Hepatocyte (in vitro differentiated cells): ENCODE measurements at regions not wholly inside any gene's neighbourhood (a gene's known extent, or its start where the extent isn't known, plus 50 kb on each side); places are given as distances from the start of the nearest gene placed in this dataset.

ENCODE experiments used
- DNase-seq: peaks from one replicate; pipeline ENCODE4 v3.0.0-alpha.2; 2016; ENCODE audit warnings: low spot score
- H2AFZ ChIP-seq: fragments of 200-600 bp; sonication (generic); 2 replicates; pipeline ENCODE4 v1.6.0; 2016; ENCODE audit warnings: antibody characterized with exemption, mild to moderate bottlenecking
- H3K27ac ChIP-seq: fragments of 200-600 bp; sonication (generic); 2 replicates; pipeline ENCODE4 v1.5.1; 2016; ENCODE audit warnings: mild to moderate bottlenecking
- H3K27me3 ChIP-seq: fragments of 200-600 bp; sonication (generic); 2 replicates; pipeline ENCODE4 v1.6.1; 2016
- H3K36me3 ChIP-seq: fragments of 200-600 bp; sonication (generic); replicated peaks from 2 replicates; pipeline ENCODE4 v1.5.1; 2016; ENCODE audit warnings: low read depth; ENCODE audit not compliant: insufficient read depth
- H3K4me1 ChIP-seq: fragments of 200-600 bp; sonication (generic); 2 replicates; pipeline ENCODE4 v1.5.1; 2016; ENCODE audit warnings: mild to moderate bottlenecking, moderate library complexity; ENCODE audit not compliant: insufficient read depth
- H3K4me2 ChIP-seq: fragments of 200-600 bp; sonication (generic); 2 replicates; pipeline ENCODE4 v1.6.0; 2016
- H3K4me3 ChIP-seq: fragments of 200-600 bp; sonication (generic); 2 replicates; pipeline ENCODE4 v1.5.1; 2016; ENCODE audit warnings: mild to moderate bottlenecking
- H3K79me2 ChIP-seq: fragments of 200-600 bp; sonication (generic); 2 replicates; pipeline ENCODE4 v1.6.0; 2017; ENCODE audit warnings: mild to moderate bottlenecking
- H3K9me2 ChIP-seq: fragments of 200-600 bp; sonication (generic); replicated peaks from 2 replicates; pipeline ENCODE4 v1.6.0; 2017; ENCODE audit warnings: mild to moderate bottlenecking; ENCODE audit not compliant: insufficient read depth
- H3K9me3 ChIP-seq: fragments of 200-600 bp; sonication (generic); 2 replicates; pipeline ENCODE4 v1.5.1; 2016; ENCODE audit warnings: low read depth, mild to moderate bottlenecking
- H4K20me1 ChIP-seq: fragments of 200-600 bp; sonication (generic); 2 replicates; pipeline ENCODE4 v1.6.0; 2016; ENCODE audit warnings: mild to moderate bottlenecking; ENCODE audit not compliant: insufficient read depth, poor library complexity, severe bottlenecking
- EZH2 ChIP-seq: fragments of 200-600 bp; sonication (generic); IDR thresholded peaks from 2 replicates; pipeline ENCODE4 v1.6.1; 2016; ENCODE audit warnings: antibody characterized with exemption, mild to moderate bottlenecking, borderline replicate concordance
- EZH2phosphoT487 ChIP-seq: fragments of 200-600 bp; sonication (generic); IDR thresholded peaks from one replicate; pipeline ENCODE4 v1.6.1; 2018; ENCODE audit warnings: antibody characterized with exemption, mild to moderate bottlenecking, low read depth, moderate library complexity; ENCODE audit not compliant: unreplicated experiment, severe bottlenecking
- WGBS: methylation state at CpG from one replicate; pipeline ENCODE4 v1.1.6; 2016; ENCODE audit warnings: low lambda C conversion rate; ENCODE audit errors: missing lambda C conversion rate; 5-methylcytosine and 5-hydroxymethylcytosine counted together
- TF ChIP-seq, protein P1 (sequence below): fragments of 200-600 bp; sonication (generic); IDR thresholded peaks from 2 replicates; pipeline ENCODE4 v1.5.1; 2016; ENCODE audit warnings: antibody characterized with exemption, mild to moderate bottlenecking; ENCODE audit not compliant: poor library complexity

DNA sequence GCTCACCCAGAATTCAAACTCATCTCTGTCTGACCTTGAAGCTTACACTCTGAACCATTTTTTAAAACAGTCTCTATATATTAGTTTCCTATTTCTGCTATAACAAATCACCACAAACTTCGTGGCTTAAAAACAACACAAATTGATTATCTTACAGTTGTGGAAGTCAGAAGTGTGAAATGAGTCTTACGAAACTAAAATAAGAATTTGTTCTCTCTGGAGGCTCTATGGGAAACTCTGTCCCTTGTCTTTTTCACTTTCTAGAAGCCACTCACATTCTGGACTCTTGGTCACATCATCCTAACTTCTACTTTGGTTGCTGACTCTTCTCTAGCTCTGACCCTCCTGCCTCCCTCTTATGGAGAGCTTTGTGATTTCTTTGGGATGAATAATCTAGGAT is 429.3 kb upstream of the THBS1 start:
- TF ChIP-seq EZH2, result no peak
- TF ChIP-seq EZH2phosphoT487, result no peak
- TF ChIP-seq, protein P1, sequence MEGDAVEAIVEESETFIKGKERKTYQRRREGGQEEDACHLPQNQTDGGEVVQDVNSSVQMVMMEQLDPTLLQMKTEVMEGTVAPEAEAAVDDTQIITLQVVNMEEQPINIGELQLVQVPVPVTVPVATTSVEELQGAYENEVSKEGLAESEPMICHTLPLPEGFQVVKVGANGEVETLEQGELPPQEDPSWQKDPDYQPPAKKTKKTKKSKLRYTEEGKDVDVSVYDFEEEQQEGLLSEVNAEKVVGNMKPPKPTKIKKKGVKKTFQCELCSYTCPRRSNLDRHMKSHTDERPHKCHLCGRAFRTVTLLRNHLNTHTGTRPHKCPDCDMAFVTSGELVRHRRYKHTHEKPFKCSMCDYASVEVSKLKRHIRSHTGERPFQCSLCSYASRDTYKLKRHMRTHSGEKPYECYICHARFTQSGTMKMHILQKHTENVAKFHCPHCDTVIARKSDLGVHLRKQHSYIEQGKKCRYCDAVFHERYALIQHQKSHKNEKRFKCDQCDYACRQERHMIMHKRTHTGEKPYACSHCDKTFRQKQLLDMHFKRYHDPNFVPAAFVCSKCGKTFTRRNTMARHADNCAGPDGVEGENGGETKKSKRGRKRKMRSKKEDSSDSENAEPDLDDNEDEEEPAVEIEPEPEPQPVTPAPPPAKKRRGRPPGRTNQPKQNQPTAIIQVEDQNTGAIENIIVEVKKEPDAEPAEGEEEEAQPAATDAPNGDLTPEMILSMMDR, result no peak
- Histone ChIP-seq H3K27ac (no peak overlapping the region), H4K20me1 (no peaks in the 10 kb centered on the region), H3K4me3 (no peak overlapping the region), H3K9me2 (no peaks in the 10 kb centered on the region), H3K79me2 (no peaks in the 10 kb centered on the region), H3K4me2 (no peak overlapping the region), H3K27me3 (no peaks in the 10 kb centered on the region), H3K36me3 (no peaks in the 10 kb centered on the region), H3K4me1 (peaks cover 4% of the 10 kb centered on the region), H3K9me3 (no peaks in the 10 kb centered on the region), H2AFZ (no peak overlapping the region)
- WGBS, result 87% methylated on average over 2 of the region's 2 CpGs
- DNase-seq, result no peak

DNA sequence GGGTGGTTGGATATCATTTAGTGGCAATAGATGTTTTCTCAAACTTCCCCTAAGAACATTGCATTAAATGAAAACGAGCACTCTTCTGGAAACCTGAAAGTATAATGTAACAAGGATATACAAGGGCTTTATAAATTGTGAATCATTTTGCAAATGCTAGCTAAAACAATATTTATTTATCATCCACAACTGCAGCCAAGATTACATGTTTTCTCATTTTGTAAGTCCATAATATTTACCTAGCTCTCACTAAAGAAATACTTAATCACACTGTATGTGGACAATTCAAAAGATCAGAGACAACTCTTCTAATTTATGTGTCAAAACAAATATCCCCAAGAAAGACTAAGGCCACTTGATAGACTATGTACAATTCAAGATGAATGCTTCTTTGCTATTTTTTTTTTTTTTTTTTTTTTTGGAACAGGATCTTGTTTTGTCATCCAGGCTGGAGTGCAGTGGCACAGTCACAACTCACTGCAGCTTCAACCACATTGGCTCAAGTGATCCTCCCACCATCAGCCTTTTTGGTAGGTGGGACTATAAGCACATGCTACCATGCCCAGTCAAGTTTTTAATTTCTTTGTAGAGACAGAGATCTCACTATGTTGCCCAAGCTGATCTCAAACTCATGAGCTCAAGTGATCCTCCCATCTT is 427.7 kb upstream of the THBS1 start:
- Histone ChIP-seq H3K9me2 (no peaks in the 10 kb centered on the region), H3K4me1 (peaks cover 4% of the 10 kb centered on the region), H3K4me3 (no peak overlapping the region), H3K79me2 (no peaks in the 10 kb centered on the region), H3K4me2 (no peak overlapping the region), H3K27me3 (no peaks in the 10 kb centered on the region), H2AFZ (no peak overlapping the region), H3K9me3 (no peaks in the 10 kb centered on the region), H3K36me3 (no peaks in the 10 kb centered on the region), H3K27ac (peak overlapping the region; percentile 77), H4K20me1 (no peaks in the 10 kb centered on the region)
- no peak for DNase-seq
- TF ChIP-seq EZH2 (no peak), EZH2phosphoT487 (no peak)
- TF ChIP-seq, protein P1, result no peak
- 81% methylated on average over 1 of the region's 1 CpG for WGBS

DNA sequence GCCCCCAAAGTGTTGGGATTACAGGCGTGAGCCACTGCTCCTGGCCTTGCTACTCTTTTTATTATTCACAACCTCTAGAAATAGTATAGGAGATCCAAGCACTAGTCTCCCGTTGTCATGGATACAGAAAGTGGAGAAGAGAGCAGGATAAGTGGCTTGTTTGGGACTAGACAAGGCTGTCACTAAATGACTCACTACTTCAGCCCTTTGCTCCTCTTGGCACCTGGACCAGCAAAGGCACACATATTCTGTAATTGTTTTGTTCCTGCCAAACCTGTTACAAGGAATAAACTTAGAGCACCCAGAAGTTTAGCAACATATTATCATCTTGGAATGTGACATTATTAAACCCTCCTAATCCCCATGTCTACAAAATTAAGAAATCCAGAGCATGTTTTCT is 427.2 kb upstream of the THBS1 start:
- Histone ChIP-seq H3K4me1 (peaks cover 4% of the 10 kb centered on the region), H4K20me1 (no peaks in the 10 kb centered on the region), H2AFZ (no peak overlapping the region), H3K4me2 (no peak overlapping the region), H3K27me3 (no peaks in the 10 kb centered on the region), H3K79me2 (no peaks in the 10 kb centered on the region), H3K36me3 (no peaks in the 10 kb centered on the region), H3K27ac (peak overlapping the region; percentile 77), H3K9me2 (no peaks in the 10 kb centered on the region), H3K9me3 (no peaks in the 10 kb centered on the region), H3K4me3 (no peak overlapping the region)
- DNase-seq, result peak; percentile 30
- WGBS, result 94% methylated on average over 2 of the region's 2 CpGs
- no peak for TF ChIP-seq EZH2phosphoT487
- no peak for TF ChIP-seq EZH2
- TF ChIP-seq, protein P1, result no peak

DNA sequence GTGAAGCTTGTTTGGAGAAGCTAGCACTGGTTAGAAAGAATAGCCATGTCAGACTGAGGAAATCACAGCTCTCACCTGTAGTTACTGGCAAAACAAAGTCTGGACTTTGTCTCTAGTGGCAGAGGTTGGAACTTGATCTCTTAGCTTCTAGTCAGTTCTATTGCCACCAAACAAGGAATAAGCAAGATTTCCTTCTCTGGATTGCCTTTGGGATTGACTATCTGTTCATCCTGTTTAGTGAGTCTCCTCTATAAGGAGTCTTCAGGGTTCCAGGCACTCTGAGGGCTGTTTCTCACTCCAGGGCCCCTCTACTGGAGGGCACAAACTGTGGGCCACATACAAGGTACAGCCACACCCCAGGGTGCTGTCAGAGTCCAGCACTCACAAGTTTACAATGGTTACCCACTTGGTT is 426.6 kb upstream of the THBS1 start:
- Histone ChIP-seq H3K4me3 (no peak overlapping the region), H4K20me1 (no peaks in the 10 kb centered on the region), H3K79me2 (no peaks in the 10 kb centered on the region), H3K36me3 (no peaks in the 10 kb centered on the region), H3K27me3 (no peaks in the 10 kb centered on the region), H3K4me1 (peaks cover 4% of the 10 kb centered on the region), H3K4me2 (peak overlapping the region; percentile 24), H2AFZ (no peak overlapping the region), H3K9me3 (no peaks in the 10 kb centered on the region), H3K27ac (peak overlapping the region; percentile 77), H3K9me2 (no peaks in the 10 kb centered on the region)
- DNase-seq, result peak; percentile 45
- TF ChIP-seq, protein P1, result peak; percentile 7
- TF ChIP-seq EZH2phosphoT487, result no peak
